ENCODE measurements at regions not wholly inside any gene's neighbourhood (a gene's known extent, or its start where the extent isn't known, plus 50 kb on each side); places are given as distances from the start of the nearest gene placed in this dataset.

DNA sequence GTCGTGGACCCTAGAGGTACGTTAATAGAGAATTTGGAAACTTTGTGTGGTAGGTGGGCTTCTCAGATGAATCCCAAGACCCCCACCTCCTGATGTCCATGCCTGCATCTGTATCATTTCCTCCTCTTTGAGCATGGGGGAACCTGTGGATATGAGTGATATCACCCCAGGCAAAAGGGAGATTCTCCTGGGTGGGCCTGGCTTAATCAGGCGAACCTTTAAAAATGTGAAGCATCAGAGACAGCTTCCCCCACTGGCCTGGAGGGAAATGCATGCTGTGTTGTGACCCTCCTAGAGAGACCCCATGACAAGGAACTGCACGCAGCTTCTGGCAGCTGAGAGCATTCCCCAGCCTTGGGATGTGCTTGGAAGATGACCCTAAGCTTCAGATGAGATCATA, 180.9 kb downstream of the MBOAT1 start:
- Histone ChIP-seq H3K36me3 (ENCODE audit: control insufficient read depth in 2 of 2, insufficient read depth in 2 of 2, low read length in 1 of 2) (no peaks in the 10 kb centered on the region), H3K9me3 (ENCODE audit: control insufficient read depth in 2 of 2, insufficient read depth in 1 of 2, low read depth in 1 of 2, low read length in 1 of 2) (no peaks in the 10 kb centered on the region), H3K4me1 (ENCODE audit: control insufficient read depth in 2 of 2, insufficient read depth in 2 of 2, low read length in 1 of 2) (no peaks in the 10 kb centered on the region), H3K27ac (ENCODE audit: low read depth in 2 of 2, low read length in 1 of 2) (no peak overlapping the region), H3K27me3 (ENCODE audit: control insufficient read depth in 1 of 2, insufficient read depth in 2 of 2, low read length in 2 of 2) (no peaks in the 10 kb centered on the region), H3K4me3 (ENCODE audit: low read depth in 1 of 2, low read length in 2 of 2) (no peak overlapping the region)
- WGBS, 2 donors, result 91 to 94% methylated on average over 4 of the region's 4 CpGs

- H3K27ac ChIP-seq (ENCODE audit: low read depth in 2 of 2, low read length in 1 of 2), result no peak overlapping the region
- H3K27me3 ChIP-seq (ENCODE audit: control insufficient read depth in 1 of 2, insufficient read depth in 2 of 2, low read length in 2 of 2), result no peaks in the 10 kb centered on the region
- H3K9me3 ChIP-seq (ENCODE audit: control insufficient read depth in 2 of 2, insufficient read depth in 1 of 2, low read depth in 1 of 2, low read length in 1 of 2), result no peaks in the 10 kb centered on the region
- 67 to 74% methylated on average over 8 of the region's 8 CpGs for WGBS, 2 donors
- H3K4me1 ChIP-seq (ENCODE audit: control insufficient read depth in 2 of 2, insufficient read depth in 2 of 2, low read length in 1 of 2), result no peaks in the 10 kb centered on the region
- H3K4me3 ChIP-seq (ENCODE audit: low read depth in 1 of 2, low read length in 2 of 2), result no peak overlapping the region
- no peaks in the 10 kb centered on the region for H3K36me3 ChIP-seq (ENCODE audit: control insufficient read depth in 2 of 2, insufficient read depth in 2 of 2, low read length in 1 of 2)
Measured at GRCh38 chr6:20033697-20034407, 178.4 kb downstream of the MBOAT1 start.

DNA sequence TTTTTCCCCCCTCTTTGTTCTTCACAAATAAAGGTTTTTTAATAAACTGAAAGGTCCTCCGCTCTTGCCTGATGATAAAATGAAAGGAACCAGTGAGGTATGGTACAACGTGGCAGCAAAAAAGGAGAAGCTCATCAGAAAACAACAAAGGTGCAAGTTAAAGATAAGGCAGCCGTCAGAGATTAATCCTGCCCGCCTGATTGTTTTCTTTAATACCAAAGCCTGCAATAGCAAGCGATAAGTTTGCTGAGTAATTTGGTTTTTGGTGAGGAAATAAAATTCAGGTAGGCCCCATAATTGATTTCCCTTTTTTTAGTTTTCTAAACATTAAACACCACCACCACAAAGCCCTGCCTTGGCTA, 177.9 kb downstream of the MBOAT1 start:
- 51 to 62% methylated on average over 5 of the region's 5 CpGs for WGBS, 2 donors
- Histone ChIP-seq H3K27ac (ENCODE audit: low read depth in 2 of 2, low read length in 1 of 2) (no peak overlapping the region), H3K36me3 (ENCODE audit: control insufficient read depth in 2 of 2, insufficient read depth in 2 of 2, low read length in 1 of 2) (no peaks in the 10 kb centered on the region), H3K4me1 (ENCODE audit: control insufficient read depth in 2 of 2, insufficient read depth in 2 of 2, low read length in 1 of 2) (no peaks in the 10 kb centered on the region), H3K9me3 (ENCODE audit: control insufficient read depth in 2 of 2, insufficient read depth in 1 of 2, low read depth in 1 of 2, low read length in 1 of 2) (no peaks in the 10 kb centered on the region), H3K4me3 (ENCODE audit: low read depth in 1 of 2, low read length in 2 of 2) (no peak overlapping the region), H3K27me3 (ENCODE audit: control insufficient read depth in 1 of 2, insufficient read depth in 2 of 2, low read length in 2 of 2) (no peaks in the 10 kb centered on the region)

- Histone ChIP-seq H3K4me3 (ENCODE audit: low read depth in 1 of 2, low read length in 2 of 2) (no peak overlapping the region), H3K36me3 (ENCODE audit: control insufficient read depth in 2 of 2, insufficient read depth in 2 of 2, low read length in 1 of 2) (no peaks in the 10 kb centered on the region), H3K9me3 (ENCODE audit: control insufficient read depth in 2 of 2, insufficient read depth in 1 of 2, low read depth in 1 of 2, low read length in 1 of 2) (peaks cover 0 to 2% of the 10 kb centered on the region in 2 donors), H3K27ac (ENCODE audit: low read depth in 2 of 2, low read length in 1 of 2) (no peak overlapping the region), H3K4me1 (ENCODE audit: control insufficient read depth in 2 of 2, insufficient read depth in 2 of 2, low read length in 1 of 2) (no peaks in the 10 kb centered on the region), H3K27me3 (ENCODE audit: control insufficient read depth in 1 of 2, insufficient read depth in 2 of 2, low read length in 2 of 2) (no peaks in the 10 kb centered on the region)
- WGBS, 2 donors, result 80 to 84% methylated on average over 7 of the region's 7 CpGs
Measured at GRCh38 chr6:20036141-20036677, 176.1 kb downstream of the MBOAT1 start.

DNA sequence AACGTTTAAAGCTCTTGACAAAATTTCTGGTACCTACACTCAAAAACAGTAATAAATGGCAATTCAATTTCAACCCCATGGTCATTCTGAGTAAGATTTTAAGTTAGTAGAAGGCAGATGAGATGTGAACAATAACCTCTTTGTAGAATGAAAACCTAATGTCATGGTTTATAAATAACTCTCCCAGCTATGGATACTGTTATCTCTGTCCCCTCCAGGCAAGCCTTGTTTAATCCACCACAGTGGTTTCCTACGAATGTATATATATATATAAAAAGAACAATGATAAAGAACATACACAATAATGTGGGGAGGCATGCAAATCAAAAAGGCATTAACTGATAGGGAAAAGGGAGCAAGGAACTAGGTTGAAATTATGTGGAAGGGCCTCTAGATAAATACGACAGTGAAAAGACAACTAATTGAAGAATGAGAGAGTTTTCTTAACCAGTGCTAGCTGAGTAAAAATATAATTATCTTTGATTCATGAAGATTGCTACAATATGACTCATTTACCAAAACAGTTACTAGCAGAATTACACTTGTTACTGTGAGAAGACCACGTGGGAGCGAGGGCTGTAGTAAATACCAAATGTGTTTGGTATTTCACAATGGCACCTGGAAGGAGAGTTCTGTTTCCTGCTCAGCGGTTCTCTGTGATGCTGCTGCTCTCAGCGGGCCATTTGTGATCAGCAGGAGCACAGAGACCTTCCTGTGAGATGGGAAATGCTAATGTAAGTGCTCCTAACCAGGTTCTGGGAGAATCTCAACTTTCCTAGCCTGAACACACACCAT, 173.7 kb downstream of the MBOAT1 start:
- no peak overlapping the region for H3K27ac ChIP-seq (ENCODE audit: low read depth in 2 of 2, low read length in 1 of 2)
- WGBS, 2 donors, result 58 to 63% methylated on average over 7 of the region's 7 CpGs
- no peak overlapping the region for H3K4me3 ChIP-seq (ENCODE audit: low read depth in 1 of 2, low read length in 2 of 2)
- peaks cover 0 to 2% of the 10 kb centered on the region in 2 donors for H3K9me3 ChIP-seq (ENCODE audit: control insufficient read depth in 2 of 2, insufficient read depth in 1 of 2, low read depth in 1 of 2, low read length in 1 of 2)
- H3K4me1 ChIP-seq (ENCODE audit: control insufficient read depth in 2 of 2, insufficient read depth in 2 of 2, low read length in 1 of 2), result no peaks in the 10 kb centered on the region
- no peaks in the 10 kb centered on the region for H3K27me3 ChIP-seq (ENCODE audit: control insufficient read depth in 1 of 2, insufficient read depth in 2 of 2, low read length in 2 of 2)
- H3K36me3 ChIP-seq (ENCODE audit: control insufficient read depth in 2 of 2, insufficient read depth in 2 of 2, low read length in 1 of 2), result no peaks in the 10 kb centered on the region

- WGBS, 2 donors, result 92 to 97% methylated on average over 1 of the region's 1 CpG
- H3K4me3 ChIP-seq (ENCODE audit: low read depth in 1 of 2, low read length in 2 of 2), result no peak overlapping the region
- H3K27me3 ChIP-seq (ENCODE audit: control insufficient read depth in 1 of 2, insufficient read depth in 2 of 2, low read length in 2 of 2), result no peaks in the 10 kb centered on the region
- peaks cover 0 to 2% of the 10 kb centered on the region in 2 donors for H3K9me3 ChIP-seq (ENCODE audit: control insufficient read depth in 2 of 2, insufficient read depth in 1 of 2, low read depth in 1 of 2, low read length in 1 of 2)
- no peaks in the 10 kb centered on the region for H3K36me3 ChIP-seq (ENCODE audit: control insufficient read depth in 2 of 2, insufficient read depth in 2 of 2, low read length in 1 of 2)
- H3K4me1 ChIP-seq (ENCODE audit: control insufficient read depth in 2 of 2, insufficient read depth in 2 of 2, low read length in 1 of 2), result no peaks in the 10 kb centered on the region
- no peak overlapping the region for H3K27ac ChIP-seq (ENCODE audit: low read depth in 2 of 2, low read length in 1 of 2)
Measured at GRCh38 chr6:20044883-20045282, 167.4 kb downstream of the MBOAT1 start.
